Loucy (cell line): ENCODE measurements at regions not wholly inside any gene's neighbourhood (a gene's known extent, or its start where the extent isn't known, plus 50 kb on each side); places are given as distances from the start of the nearest gene placed in this dataset.
"Not testable (repeated sequence)": the region's sequence is repeated elsewhere in the genome, so short reads cannot be mapped to it uniquely, and the experiment has no call there.

Experiments
- EZH2phosphoT487 ChIP-seq: fragments of 200-600 bp; IDR thresholded peaks from 2 replicates; pipeline ENCODE4 v1.6.1; 2018; ENCODE audit warnings: antibody characterized with exemption, mild to moderate bottlenecking, moderate library complexity, borderline replicate concordance
- TF ChIP-seq, protein P1 (sequence below): fragments of 200-600 bp; sonication (generic); conservative IDR thresholded peaks from 2 replicates; pipeline ENCODE4 v1.5.1; 2014; ENCODE audit warnings: mild to moderate bottlenecking, antibody characterized with exemption, low read length

DNA sequence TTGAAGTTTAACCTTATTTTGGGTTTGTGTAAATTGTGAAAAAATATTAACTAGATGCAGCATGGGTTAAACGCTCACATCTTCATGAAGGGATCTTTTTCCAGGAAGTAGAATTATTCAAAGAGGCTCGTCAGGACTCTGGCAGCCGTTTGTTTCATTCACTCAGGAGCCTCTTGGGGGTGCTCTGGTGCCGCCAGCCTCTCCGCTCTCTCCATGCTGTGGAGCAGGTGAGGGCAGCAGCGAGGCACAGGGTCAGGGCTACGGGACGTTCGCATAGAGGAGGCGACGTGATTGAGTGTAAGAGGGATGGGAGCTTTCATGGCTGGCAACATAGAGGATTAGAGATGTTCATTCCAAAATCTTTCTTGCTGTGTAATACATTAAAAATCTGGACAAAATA, 110.8 kb downstream of the GOLGA6L22 start:
- TF ChIP-seq, protein P1, sequence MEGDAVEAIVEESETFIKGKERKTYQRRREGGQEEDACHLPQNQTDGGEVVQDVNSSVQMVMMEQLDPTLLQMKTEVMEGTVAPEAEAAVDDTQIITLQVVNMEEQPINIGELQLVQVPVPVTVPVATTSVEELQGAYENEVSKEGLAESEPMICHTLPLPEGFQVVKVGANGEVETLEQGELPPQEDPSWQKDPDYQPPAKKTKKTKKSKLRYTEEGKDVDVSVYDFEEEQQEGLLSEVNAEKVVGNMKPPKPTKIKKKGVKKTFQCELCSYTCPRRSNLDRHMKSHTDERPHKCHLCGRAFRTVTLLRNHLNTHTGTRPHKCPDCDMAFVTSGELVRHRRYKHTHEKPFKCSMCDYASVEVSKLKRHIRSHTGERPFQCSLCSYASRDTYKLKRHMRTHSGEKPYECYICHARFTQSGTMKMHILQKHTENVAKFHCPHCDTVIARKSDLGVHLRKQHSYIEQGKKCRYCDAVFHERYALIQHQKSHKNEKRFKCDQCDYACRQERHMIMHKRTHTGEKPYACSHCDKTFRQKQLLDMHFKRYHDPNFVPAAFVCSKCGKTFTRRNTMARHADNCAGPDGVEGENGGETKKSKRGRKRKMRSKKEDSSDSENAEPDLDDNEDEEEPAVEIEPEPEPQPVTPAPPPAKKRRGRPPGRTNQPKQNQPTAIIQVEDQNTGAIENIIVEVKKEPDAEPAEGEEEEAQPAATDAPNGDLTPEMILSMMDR = not testable (repeated sequence)
- TF ChIP-seq EZH2phosphoT487 = not testable (repeated sequence)
